SK-N-SH (cell line): ENCODE measurements at regions not wholly inside any gene's neighbourhood (a gene's known extent, or its start where the extent isn't known, plus 50 kb on each side); places are given as distances from the start of the nearest gene placed in this dataset.

ENCODE experiments used
- CTCF ChIA-PET: fragments of 300-600, 350-600 bp; formaldehyde crosslinking; extraction: SDS; loops from one replicate; lab custom pipeline; 2021; lab: Yijun Ruan, JAX
- POLR2A ChIA-PET: fragments of 350-600 bp; sonication (Branson Sonifier 250); formaldehyde crosslinking; extraction: SDS; loops from one replicate; lab custom pipeline; 2020; ENCODE audit warnings: antibody characterized with exemption, inconsistent platforms; lab: Yijun Ruan, JAX
- DNase-seq: peaks from one replicate; pipeline ENCODE4 v3.0.0; 2012
- H2AFZ ChIP-seq: fragments of 200-600 bp; sonication (generic); 2 replicates; pipeline ENCODE4 v1.8.1; 2016; ENCODE audit warnings: antibody characterized with exemption, mild to moderate bottlenecking, low read depth
- H3F3A ChIP-seq: fragments of 200-600 bp; sonication (generic); replicated peaks from 2 replicates; pipeline ENCODE3; 2016; ENCODE audit warnings: antibody characterized with exemption, mild to moderate bottlenecking; ENCODE audit not compliant: insufficient read depth
- H3K27ac ChIP-seq, 2 experiments: fragments of 200-500 bp in 1 of 2; fragments of 200-600 bp in 1 of 2; sonication (Bioruptor generic) in 1 of 2; sonication (generic), shearing (Covaris generic) in 1 of 2; 2 replicates each; pipeline versions ENCODE4 v1.5.1 to v1.6.1; 2014 to 2016; ENCODE audit warnings: low read depth in 2 of 2, inconsistent platforms in 1 of 2, low read length in 1 of 2, mild to moderate bottlenecking in 1 of 2, mixed read lengths in 1 of 2
- H3K27me3 ChIP-seq: fragments of 200-600 bp; sonication (generic), shearing (Covaris generic); 2 replicates; pipeline ENCODE4 v1.6.1; 2016; ENCODE audit warnings: mixed run types; ENCODE audit not compliant: insufficient read depth
- H3K36me3 ChIP-seq, 2 experiments: fragments of 200-500 bp in 1 of 2; fragments of 200-600 bp in 1 of 2; sonication (Bioruptor generic) in 1 of 2; sonication (generic) in 1 of 2; replicated peaks in 1 of 2; 2 replicates each; pipeline versions ENCODE3 to v1.5.1; 2014 to 2016; ENCODE audit warnings: low read length in 1 of 2, mild to moderate bottlenecking in 1 of 2; ENCODE audit not compliant: insufficient read depth in 2 of 2, control insufficient read depth in 1 of 2
- H3K4me1 ChIP-seq, 2 experiments: fragments of 200-500 bp in 1 of 2; fragments of 200-600 bp in 1 of 2; sonication (Bioruptor generic) in 1 of 2; sonication (generic), shearing (Covaris generic) in 1 of 2; 2 replicates each; pipeline versions ENCODE4 v1.5.1 to v1.6.1; 2014 to 2016; ENCODE audit warnings: low read depth in 1 of 2, low read length in 1 of 2, mixed run types in 1 of 2; ENCODE audit not compliant: insufficient read depth in 2 of 2, control insufficient read depth in 1 of 2
- H3K4me2 ChIP-seq: fragments of 200-600 bp; sonication (generic), shearing (Covaris generic); 2 replicates; pipeline ENCODE4 v1.6.1; 2017; ENCODE audit warnings: mixed run types
- H3K4me3 ChIP-seq, 2 experiments: fragments of 200-500 bp in 1 of 2; fragments of 200-600 bp in 1 of 2; sonication (Bioruptor generic) in 1 of 2; sonication (generic), shearing (Covaris generic) in 1 of 2; 2 replicates each; pipeline versions ENCODE4 v1.5.1 to v1.8.1; 2014 to 2016; ENCODE audit warnings: low read depth in 2 of 2, inconsistent platforms in 1 of 2, low read length in 1 of 2, mild to moderate bottlenecking in 1 of 2, mixed read lengths in 1 of 2, moderate library complexity in 1 of 2
- H3K79me2 ChIP-seq: fragments of 200-600 bp; sonication (generic); 2 replicates; pipeline ENCODE4 v1.8.1; 2017; ENCODE audit warnings: mild to moderate bottlenecking; ENCODE audit not compliant: insufficient read depth
- H3K9ac ChIP-seq: fragments of 200-600 bp; sonication (generic); 2 replicates; pipeline ENCODE4 v1.6.1; 2017; ENCODE audit warnings: mixed run types
- H3K9me2 ChIP-seq: fragments of 200-600 bp; sonication (generic); 2 replicates; pipeline ENCODE4 v1.6.1; 2017; ENCODE audit warnings: mixed run types
- H3K9me3 ChIP-seq: fragments of 200-600 bp; sonication (generic); 2 replicates; pipeline ENCODE4 v1.6.1; 2017; ENCODE audit warnings: mixed run types, mild to moderate bottlenecking, moderate library complexity
- H4K20me1 ChIP-seq: fragments of 200-600 bp; sonication (generic); 2 replicates; pipeline ENCODE4 v1.6.1; 2017; ENCODE audit warnings: mild to moderate bottlenecking, mixed run types; ENCODE audit not compliant: insufficient read depth
- CTCF ChIP-seq: fragments of 200-600 bp; sonication (generic); IDR thresholded peaks from 2 replicates; pipeline ENCODE4 v1.6.1; 2017; ENCODE audit warnings: antibody characterized with exemption, mild to moderate bottlenecking, moderate library complexity
- ELF1 ChIP-seq: IDR thresholded peaks from 2 replicates; pipeline ENCODE4 v1.4.0; 2012
- EZH2phosphoT487 ChIP-seq: fragments of 200-600 bp; sonication (generic); IDR thresholded peaks from 2 replicates; pipeline ENCODE4 v1.6.1; 2017; ENCODE audit warnings: low read depth, mixed run types, mild to moderate bottlenecking, antibody characterized with exemption, moderate library complexity, borderline replicate concordance
- FOXJ3 ChIP-seq: sonication (generic); formaldehyde crosslinking; IDR thresholded peaks from 2 replicates; pipeline ENCODE4 v1.5.1; 2020; ENCODE audit warnings: mild to moderate bottlenecking, missing genetic modification reagents
- FOXM1 ChIP-seq: IDR thresholded peaks from 2 replicates; pipeline ENCODE4 v1.4.0; 2012; ENCODE audit warnings: low read depth, mild to moderate bottlenecking
- GABPA ChIP-seq: IDR thresholded peaks from 2 replicates; pipeline ENCODE4 v1.4.0; 2012; ENCODE audit warnings: low read depth, mild to moderate bottlenecking
- IRF3 ChIP-seq: fragments of 150-350 bp; IDR thresholded peaks from 2 replicates; pipeline ENCODE4 v1.6.1; 2016; ENCODE audit warnings: mild to moderate bottlenecking, low read depth, low read length
- NFIC ChIP-seq: IDR thresholded peaks from 2 replicates; pipeline ENCODE4 v1.4.0; 2012; ENCODE audit warnings: borderline replicate concordance
- NRF1 ChIP-seq: IDR thresholded peaks from 2 replicates; pipeline ENCODE4 v1.6.1; 2012; ENCODE audit warnings: low read depth, mild to moderate bottlenecking, low read length
- PBX3 ChIP-seq: IDR thresholded peaks from 2 replicates; pipeline ENCODE4; 2012
- POLR2AphosphoS5 ChIP-seq: IDR thresholded peaks from 2 replicates; pipeline ENCODE4 v1.6.1; 2012; ENCODE audit warnings: low read depth, low read length
- SIN3A ChIP-seq: IDR thresholded peaks from 2 replicates; pipeline ENCODE4 v1.6.1; 2012; ENCODE audit warnings: low read depth, mild to moderate bottlenecking, low read length, moderate library complexity, borderline replicate concordance
- SMC3 ChIP-seq: IDR thresholded peaks from 2 replicates; pipeline ENCODE4 v1.6.1; 2012; ENCODE audit warnings: low read depth, low read length, improper control_type of control experiment
- YY1 ChIP-seq: IDR thresholded peaks from 2 replicates; pipeline ENCODE4 v1.4.0; 2012; ENCODE audit warnings: low read depth, mild to moderate bottlenecking
- WGBS: methylation state at CpG from one replicate; pipeline ENCODE4 v1.1.6; 2017; ENCODE audit warnings: low lambda C conversion rate; 5-methylcytosine and 5-hydroxymethylcytosine counted together

GRCh38 chr7:145732521-145732920 is 384.1 kb upstream of the CNTNAP2 start:
- no peaks in the 10 kb centered on the region for H3K36me3 ChIP-seq
- no peaks in the 10 kb centered on the region; the same call in 1 of the 2 replicates for H3K9me2 ChIP-seq
- no peak for DNase-seq
- H2AFZ ChIP-seq: no peak overlapping the region
- 14% methylated on average over 2 of the region's 2 CpGs for WGBS
- H3K9me3 ChIP-seq: peaks cover 7% of the 10 kb centered on the region; the same call in 1 of the 2 replicates
- no peaks in the 10 kb centered on the region for H3K79me2 ChIP-seq
- H3K27ac ChIP-seq: no peak overlapping the region
- H3F3A ChIP-seq: no peaks in the 10 kb centered on the region
- no peaks in the 10 kb centered on the region for H4K20me1 ChIP-seq
- POLR2A ChIA-PET: no interaction called here
- CTCF ChIA-PET: no interaction called here
- H3K9ac ChIP-seq: no peak overlapping the region
- H3K4me1 ChIP-seq: no peaks in the 10 kb centered on the region; a peak in 1 of 4 replicates
- no peaks in the 10 kb centered on the region for H3K27me3 ChIP-seq
- TF ChIP-seq IRF3: no peak
- TF ChIP-seq FOXM1: no peak
- no peak for TF ChIP-seq YY1
- no peak for TF ChIP-seq NFIC
- TF ChIP-seq GABPA: no peak
- no peak for TF ChIP-seq SIN3A
- TF ChIP-seq POLR2AphosphoS5: no peak
- TF ChIP-seq ELF1: no peak
- no peak for TF ChIP-seq NRF1
- TF ChIP-seq EZH2phosphoT487: no peak
- TF ChIP-seq FOXJ3 (CRISPR knock-in tag): no peak
- no peak for TF ChIP-seq PBX3
- no peak for TF ChIP-seq CTCF
- no peak for TF ChIP-seq SMC3
- H3K4me3 ChIP-seq: no peak overlapping the region
- H3K4me2 ChIP-seq: no peak overlapping the region

GRCh38 chr7:145729691-145730090 is 386.9 kb upstream of the CNTNAP2 start:
- Histone ChIP-seq H4K20me1 (no peaks in the 10 kb centered on the region), H3K79me2 (no peaks in the 10 kb centered on the region), H3K9ac (no peak overlapping the region), H3K27me3 (no peaks in the 10 kb centered on the region), H3K4me2 (no peak overlapping the region), H3K36me3 (no peaks in the 10 kb centered on the region), H3K9me2 (no peaks in the 10 kb centered on the region), H2AFZ (no peak overlapping the region), H3F3A (no peaks in the 10 kb centered on the region), H3K27ac (no peak overlapping the region), H3K4me3 (no peak overlapping the region), H3K4me1 (no peaks in the 10 kb centered on the region; a peak in 1 of 4 replicates), H3K9me3 (no peaks in the 10 kb centered on the region; the same call in 1 of the 2 replicates)
- DNase-seq: no peak
- ChIA-PET CTCF (no interaction called here), POLR2A (no interaction called here)
- 0% methylated on average over 4 of the region's 4 CpGs for WGBS
- TF ChIP-seq SMC3 (no peak), GABPA (no peak)
